WTC11 (cell line): ENCODE measurements at regions not wholly inside any gene's neighbourhood (a gene's known extent, or its start where the extent isn't known, plus 50 kb on each side); places are given as distances from the start of the nearest gene placed in this dataset.

ENCODE experiments used
- ATAC-seq: fragments of 200-7000 bp; cut with Tn5 transposase; 2 replicates; pipeline ENCODE4 v1.10.0; 2021; ENCODE audit warnings: mild to moderate bottlenecking, moderate library complexity
- CTCF ChIA-PET: fragments of 300-600 bp; sonication (Branson Sonifier 250); formaldehyde crosslinking; loops from one replicate; lab custom pipeline; 2021; ENCODE audit warnings: antibody characterized with exemption; lab: Charles Lee
- POLR2A ChIA-PET: fragments of 350-600 bp; sonication (Branson Sonifier 250); formaldehyde crosslinking; loops from one replicate; lab custom pipeline; 2021; ENCODE audit warnings: antibody characterized with exemption; lab: Charles Lee
- DNase-seq: peaks from one replicate; pipeline ENCODE4 v3.0.0; 2021; ENCODE audit warnings: low spot score
- H3K27ac Mint-ChIP-seq: 2 replicates; pipeline ENCODE4 v1.8.0; 2021; ENCODE audit warnings: mixed read lengths
- H3K27me3 Mint-ChIP-seq: 2 replicates; pipeline ENCODE4 v1.8.0; 2021; ENCODE audit warnings: low read depth, mild to moderate bottlenecking, moderate library complexity, mixed read lengths
- H3K36me3 Mint-ChIP-seq: 2 replicates; pipeline ENCODE4 v1.8.0; 2021; ENCODE audit warnings: mixed read lengths
- H3K4me1 Mint-ChIP-seq: 2 replicates; pipeline ENCODE4 v1.8.0; 2022; ENCODE audit warnings: mixed read lengths
- H3K4me3 Mint-ChIP-seq: 2 replicates; pipeline ENCODE4 v1.8.0; 2021; ENCODE audit warnings: mild to moderate bottlenecking, moderate library complexity, mixed read lengths
- H3K9me3 Mint-ChIP-seq: 2 replicates; pipeline ENCODE4 v1.8.0; 2021; ENCODE audit warnings: mixed read lengths
- ATF1 ChIP-seq: sonication (generic); formaldehyde crosslinking; IDR thresholded peaks from 2 replicates; pipeline ENCODE4 v1.8.1; 2023; ENCODE audit warnings: mild to moderate bottlenecking, moderate library complexity, missing genetic modification reagents
- ELF4 ChIP-seq: sonication (generic); formaldehyde crosslinking; IDR thresholded peaks from 2 replicates; pipeline ENCODE4 v1.8.1; 2022; ENCODE audit warnings: low read depth, mild to moderate bottlenecking, moderate library complexity, missing genetic modification reagents
- EMX1 ChIP-seq: fragments of 250-450 bp; sonication (Bioruptor Pico); IDR thresholded peaks from 2 replicates; pipeline ENCODE4 v1.8.0; 2021; ENCODE audit warnings: mild to moderate bottlenecking
- FOXK1 ChIP-seq: sonication (generic); formaldehyde crosslinking; IDR thresholded peaks from 2 replicates; pipeline ENCODE4 v1.8.0; 2022; ENCODE audit warnings: mild to moderate bottlenecking, moderate library complexity, missing genetic modification reagents
- FOXP1 ChIP-seq: sonication (generic); formaldehyde crosslinking; IDR thresholded peaks from 2 replicates; pipeline ENCODE4 v1.8.0; 2022; ENCODE audit warnings: missing genetic modification reagents, mild to moderate bottlenecking, moderate library complexity, borderline replicate concordance
- NFE2L1 ChIP-seq: sonication (generic); formaldehyde crosslinking; IDR thresholded peaks from 2 replicates; pipeline ENCODE4 v1.8.1; 2023; ENCODE audit warnings: missing genetic modification reagents
- NR1H2 ChIP-seq: sonication (generic); formaldehyde crosslinking; IDR thresholded peaks from 2 replicates; pipeline ENCODE4 v1.9.0; 2021; ENCODE audit warnings: mild to moderate bottlenecking, moderate library complexity, missing genetic modification reagents
- OVOL2 ChIP-seq: fragments of 250-450 bp; sonication (Bioruptor Pico); IDR thresholded peaks from 2 replicates; pipeline ENCODE4 v1.9.0; 2021; ENCODE audit warnings: mild to moderate bottlenecking, borderline replicate concordance
- RELA ChIP-seq: sonication (generic); formaldehyde crosslinking; IDR thresholded peaks from 2 replicates; pipeline ENCODE4 v1.8.1; 2022; ENCODE audit warnings: missing genetic modification reagents, mild to moderate bottlenecking, borderline replicate concordance
- SOX15 ChIP-seq: fragments of 250-450 bp; sonication (Bioruptor Pico); IDR thresholded peaks from 2 replicates; pipeline ENCODE4 v1.9.0; 2021; ENCODE audit warnings: mild to moderate bottlenecking
- TP53 ChIP-seq: sonication (generic); formaldehyde crosslinking; IDR thresholded peaks from 2 replicates; pipeline ENCODE4 v1.8.1; 2023; ENCODE audit warnings: mild to moderate bottlenecking, missing genetic modification reagents
- ZNF121 ChIP-seq: sonication (generic); formaldehyde crosslinking; IDR thresholded peaks from 2 replicates; pipeline ENCODE4 v1.8.0; 2023; ENCODE audit warnings: missing genetic modification reagents
- ZNF232 ChIP-seq: sonication (generic); formaldehyde crosslinking; IDR thresholded peaks from 2 replicates; pipeline ENCODE4 v1.8.0; 2022; ENCODE audit warnings: mild to moderate bottlenecking, missing genetic modification reagents
- ZNF423 ChIP-seq: fragments of 250-450 bp; sonication (Bioruptor Pico); IDR thresholded peaks from 2 replicates; pipeline ENCODE4 v2.1.2; 2022; ENCODE audit warnings: mild to moderate bottlenecking, moderate library complexity
- TF ChIP-seq, protein P1 (sequence below): sonication (generic); formaldehyde crosslinking; IDR thresholded peaks from 2 replicates; pipeline ENCODE4 v1.8.1; 2023; ENCODE audit warnings: mild to moderate bottlenecking, missing genetic modification reagents, moderate library complexity
- TF ChIP-seq, protein P2 (sequence below): fragments of 250-450 bp; sonication (Bioruptor Pico); IDR thresholded peaks from 2 replicates; pipeline ENCODE4 v1.8.0; 2021; ENCODE audit warnings: mild to moderate bottlenecking
- TF ChIP-seq, protein P3 (sequence below): fragments of 250-450 bp; sonication (Bioruptor Pico); IDR thresholded peaks from 2 replicates; pipeline ENCODE4 v1.9.0; 2021; ENCODE audit warnings: moderate library complexity, mild to moderate bottlenecking, inconsistent platforms, borderline replicate concordance
- TF ChIP-seq, protein P4 (sequence below): fragments of 250-450 bp; sonication (Bioruptor Pico); conservative IDR thresholded peaks from 2 replicates; pipeline ENCODE4 v1.9.0; 2021; ENCODE audit warnings: mild to moderate bottlenecking
- TF ChIP-seq, protein P5 (sequence below): sonication (generic); formaldehyde crosslinking; IDR thresholded peaks from 2 replicates; pipeline ENCODE4 v1.8.1; 2023; ENCODE audit warnings: mild to moderate bottlenecking, missing genetic modification reagents
- TF ChIP-seq, protein P6 (sequence below): sonication (generic); formaldehyde crosslinking; conservative IDR thresholded peaks from 2 replicates; pipeline ENCODE4 v1.8.1; 2022; ENCODE audit warnings: mild to moderate bottlenecking, missing genetic modification reagents

DNA sequence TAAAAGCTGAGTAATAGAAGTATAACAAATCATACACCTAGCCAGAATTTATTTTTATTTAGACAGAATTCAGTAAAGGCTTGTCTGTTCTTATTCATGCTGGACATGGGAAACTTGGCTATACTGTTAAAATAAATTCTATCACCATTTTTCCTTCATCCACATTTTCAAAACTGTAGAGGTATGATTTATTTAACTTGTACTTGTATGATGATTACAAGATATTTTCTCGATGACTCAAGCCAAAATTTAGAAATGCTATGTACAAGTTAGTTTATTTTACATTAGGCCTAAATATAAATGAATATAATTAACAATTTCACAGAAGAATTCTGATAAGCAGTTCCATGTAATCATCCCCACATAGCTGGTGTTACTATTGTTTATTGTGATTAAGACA is 194.8 kb upstream of the DOK6 start:
- H3K27me3 Mint-ChIP-seq = no peaks in the 10 kb centered on the region
- H3K36me3 Mint-ChIP-seq = no peaks in the 10 kb centered on the region
- no peak overlapping the region for H3K4me3 Mint-ChIP-seq
- POLR2A ChIA-PET = no interaction called here
- peaks cover 33% of the 10 kb centered on the region for H3K4me1 Mint-ChIP-seq
- DNase-seq = no peak
- no peak overlapping the region for H3K27ac Mint-ChIP-seq
- no peak for ATAC-seq
- no peaks in the 10 kb centered on the region; the same call in 1 of the 2 replicates for H3K9me3 Mint-ChIP-seq
- CTCF ChIA-PET = no interaction called here
- no peak for TF ChIP-seq ZNF423 (CRISPR knock-in tag)
- no peak for TF ChIP-seq ZNF232

DNA sequence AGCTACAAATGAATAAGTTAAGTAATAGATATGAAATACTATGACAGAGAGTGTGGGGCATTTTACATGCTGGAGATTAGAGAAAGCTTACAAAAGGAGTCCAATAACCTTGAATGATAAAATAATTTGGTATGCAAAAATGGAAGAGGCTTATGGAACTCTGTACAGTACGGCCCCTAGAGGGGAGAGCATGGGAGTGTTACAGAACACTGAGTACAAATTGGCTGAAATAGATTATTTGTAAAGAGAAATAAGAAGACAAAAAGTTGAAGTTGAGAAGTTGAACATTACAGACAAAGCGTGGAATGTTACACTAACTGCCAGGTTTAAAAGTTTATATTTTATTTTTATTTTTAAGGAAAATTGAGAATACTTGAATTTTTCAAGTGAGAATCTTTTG is 192.1 kb upstream of the DOK6 start:
- Mint-ChIP-seq H3K4me3 (no peak overlapping the region), H3K4me1 (peaks cover 33% of the 10 kb centered on the region)
- ATAC-seq = no peak
- TF ChIP-seq FOXK1 (CRISPR knock-in tag) = no peak
- no peak for TF ChIP-seq SOX15 (CRISPR knock-in tag)
- TF ChIP-seq RELA (CRISPR knock-in tag) = no peak
- no peak for TF ChIP-seq NR1H2 (CRISPR knock-in tag)
- no peak for TF ChIP-seq ZNF423 (CRISPR knock-in tag)
- TF ChIP-seq, protein P1, sequence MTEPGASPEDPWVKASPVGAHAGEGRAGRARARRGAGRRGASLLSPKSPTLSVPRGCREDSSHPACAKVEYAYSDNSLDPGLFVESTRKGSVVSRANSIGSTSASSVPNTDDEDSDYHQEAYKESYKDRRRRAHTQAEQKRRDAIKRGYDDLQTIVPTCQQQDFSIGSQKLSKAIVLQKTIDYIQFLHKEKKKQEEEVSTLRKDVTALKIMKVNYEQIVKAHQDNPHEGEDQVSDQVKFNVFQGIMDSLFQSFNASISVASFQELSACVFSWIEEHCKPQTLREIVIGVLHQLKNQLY (CRISPR knock-in tag) = no peak
- no peak for TF ChIP-seq EMX1 (CRISPR knock-in tag)
- TF ChIP-seq, all 79 proteins: peak for 0
- Mint-ChIP-seq H3K27me3 (no peaks in the 10 kb centered on the region), H3K9me3 (no peaks in the 10 kb centered on the region; the same call in 1 of the 2 replicates), H3K36me3 (no peaks in the 10 kb centered on the region), H3K27ac (no peak overlapping the region)
- DNase-seq = no peak
- ChIA-PET POLR2A (no interaction called here), CTCF (no interaction called here)

DNA sequence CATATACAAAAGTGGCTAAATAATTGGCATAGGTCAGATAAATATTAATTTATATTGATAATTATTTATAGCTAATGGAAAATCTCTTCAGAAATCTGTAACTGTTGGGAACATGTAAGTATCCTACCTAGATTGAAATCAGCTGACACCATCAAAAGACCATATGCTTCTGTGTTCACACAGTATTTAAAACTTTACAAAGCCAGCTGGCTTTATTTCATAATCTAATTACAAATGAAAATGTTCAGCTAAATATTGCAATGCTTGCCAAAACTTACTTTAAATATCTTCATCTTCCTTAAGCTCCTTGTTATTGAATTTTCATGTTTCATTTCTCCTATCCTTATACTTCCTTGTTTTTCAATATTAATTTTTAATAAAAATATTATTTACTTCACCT is 190.9 kb upstream of the DOK6 start:
- Mint-ChIP-seq H3K4me3 (no peak overlapping the region), H3K4me1 (peaks cover 21% of the 10 kb centered on the region), H3K36me3 (no peaks in the 10 kb centered on the region), H3K27me3 (no peaks in the 10 kb centered on the region), H3K9me3 (no peaks in the 10 kb centered on the region; the same call in 1 of the 2 replicates), H3K27ac (no peak overlapping the region)
- ChIA-PET CTCF (no interaction called here), POLR2A (no interaction called here)
- DNase-seq (no peak), ATAC-seq (no peak)
- no peak for TF ChIP-seq OVOL2
- TF ChIP-seq ZNF121 (CRISPR knock-in tag) = no peak
- TF ChIP-seq, protein P2, sequence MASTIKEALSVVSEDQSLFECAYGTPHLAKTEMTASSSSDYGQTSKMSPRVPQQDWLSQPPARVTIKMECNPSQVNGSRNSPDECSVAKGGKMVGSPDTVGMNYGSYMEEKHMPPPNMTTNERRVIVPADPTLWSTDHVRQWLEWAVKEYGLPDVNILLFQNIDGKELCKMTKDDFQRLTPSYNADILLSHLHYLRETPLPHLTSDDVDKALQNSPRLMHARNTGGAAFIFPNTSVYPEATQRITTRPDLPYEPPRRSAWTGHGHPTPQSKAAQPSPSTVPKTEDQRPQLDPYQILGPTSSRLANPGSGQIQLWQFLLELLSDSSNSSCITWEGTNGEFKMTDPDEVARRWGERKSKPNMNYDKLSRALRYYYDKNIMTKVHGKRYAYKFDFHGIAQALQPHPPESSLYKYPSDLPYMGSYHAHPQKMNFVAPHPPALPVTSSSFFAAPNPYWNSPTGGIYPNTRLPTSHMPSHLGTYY (CRISPR knock-in tag) = no peak
- no peak for TF ChIP-seq ZNF423 (CRISPR knock-in tag)
- TF ChIP-seq, protein P3, sequence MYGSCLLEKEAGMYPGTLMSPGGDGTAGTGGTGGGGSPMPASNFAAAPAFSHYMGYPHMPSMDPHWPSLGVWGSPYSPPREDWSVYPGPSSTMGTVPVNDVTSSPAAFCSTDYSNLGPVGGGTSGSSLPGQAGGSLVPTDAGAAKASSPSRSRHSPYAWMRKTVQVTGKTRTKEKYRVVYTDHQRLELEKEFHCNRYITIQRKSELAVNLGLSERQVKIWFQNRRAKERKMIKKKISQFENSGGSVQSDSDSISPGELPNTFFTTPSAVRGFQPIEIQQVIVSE (CRISPR knock-in tag) = no peak
- TF ChIP-seq ELF4 (CRISPR knock-in tag) = no peak
- TF ChIP-seq, protein P4, sequence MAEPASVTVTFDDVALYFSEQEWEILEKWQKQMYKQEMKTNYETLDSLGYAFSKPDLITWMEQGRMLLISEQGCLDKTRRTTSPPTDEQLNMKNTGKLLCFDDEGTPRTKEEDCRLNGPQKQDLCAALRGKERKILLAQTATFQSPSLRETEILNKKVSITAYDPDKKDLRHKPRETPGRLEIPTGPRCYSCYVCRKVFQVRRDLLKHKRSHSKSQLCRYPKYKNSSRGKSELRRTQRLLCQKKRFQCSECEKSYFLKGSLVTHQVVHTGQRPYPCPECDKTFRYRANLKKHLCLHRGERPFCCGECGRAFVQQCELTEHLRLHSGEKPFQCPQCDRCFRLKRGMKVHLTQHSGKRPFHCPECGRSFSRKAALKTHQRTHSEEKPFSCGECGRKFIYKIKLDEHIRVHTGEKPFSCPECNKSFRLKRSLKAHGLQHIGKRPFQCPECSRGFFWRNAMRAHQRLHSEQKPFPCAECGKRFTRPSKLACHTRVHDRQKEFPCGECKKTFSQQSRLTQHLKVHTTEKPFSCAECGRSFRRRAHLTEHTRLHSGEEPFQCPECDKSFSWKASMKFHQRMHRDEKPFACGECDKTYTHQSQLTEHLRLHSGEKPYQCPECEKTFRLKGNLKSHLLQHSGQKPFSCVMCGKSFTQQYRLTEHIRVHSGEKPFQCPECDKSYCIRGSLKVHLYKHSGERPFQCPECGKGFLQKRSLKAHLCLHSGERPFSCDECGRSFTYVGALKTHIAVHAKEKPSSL (CRISPR knock-in tag) = no peak

DNA sequence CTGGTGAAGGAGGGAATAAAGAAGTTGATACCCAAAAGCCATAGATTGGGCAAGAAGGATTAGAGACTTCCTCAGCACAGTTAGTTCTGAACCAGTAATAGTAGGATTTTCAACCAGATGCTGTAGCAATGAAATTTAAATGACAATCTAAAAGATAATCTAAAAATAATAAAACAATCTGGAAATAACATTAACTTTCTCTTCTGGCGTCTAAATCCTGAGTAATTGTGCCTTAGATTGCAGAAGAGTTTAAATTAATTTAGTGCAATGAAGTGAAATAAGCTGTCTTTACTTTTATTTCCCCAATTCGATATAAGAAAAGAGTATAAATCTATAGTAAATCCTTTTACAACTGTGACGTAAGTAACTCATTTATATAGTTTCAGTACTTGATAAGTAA is 186.8 kb upstream of the DOK6 start:
- H3K4me3 Mint-ChIP-seq = no peak overlapping the region
- no peak for TF ChIP-seq ATF1 (CRISPR knock-in tag)
- TF ChIP-seq, protein P4 (CRISPR knock-in tag) = no peak
- no peak for TF ChIP-seq FOXK1 (CRISPR knock-in tag)
- no peak for TF ChIP-seq SOX15 (CRISPR knock-in tag)
- TF ChIP-seq, protein P5, sequence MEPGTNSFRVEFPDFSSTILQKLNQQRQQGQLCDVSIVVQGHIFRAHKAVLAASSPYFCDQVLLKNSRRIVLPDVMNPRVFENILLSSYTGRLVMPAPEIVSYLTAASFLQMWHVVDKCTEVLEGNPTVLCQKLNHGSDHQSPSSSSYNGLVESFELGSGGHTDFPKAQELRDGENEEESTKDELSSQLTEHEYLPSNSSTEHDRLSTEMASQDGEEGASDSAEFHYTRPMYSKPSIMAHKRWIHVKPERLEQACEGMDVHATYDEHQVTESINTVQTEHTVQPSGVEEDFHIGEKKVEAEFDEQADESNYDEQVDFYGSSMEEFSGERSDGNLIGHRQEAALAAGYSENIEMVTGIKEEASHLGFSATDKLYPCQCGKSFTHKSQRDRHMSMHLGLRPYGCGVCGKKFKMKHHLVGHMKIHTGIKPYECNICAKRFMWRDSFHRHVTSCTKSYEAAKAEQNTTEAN (CRISPR knock-in tag) = no peak
- TF ChIP-seq FOXP1 (CRISPR knock-in tag) = no peak
- no peak for TF ChIP-seq NFE2L1 (CRISPR knock-in tag)
- TF ChIP-seq TP53 = no peak
- TF ChIP-seq, protein P6, sequence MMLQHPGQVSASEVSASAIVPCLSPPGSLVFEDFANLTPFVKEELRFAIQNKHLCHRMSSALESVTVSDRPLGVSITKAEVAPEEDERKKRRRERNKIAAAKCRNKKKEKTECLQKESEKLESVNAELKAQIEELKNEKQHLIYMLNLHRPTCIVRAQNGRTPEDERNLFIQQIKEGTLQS = no peak

More for the DNA sequence above, 186.8 kb upstream of the DOK6 start:
- DNase-seq = no peak
- no peak for ATAC-seq
- H3K27ac Mint-ChIP-seq = no peak overlapping the region
- peaks cover 8% of the 10 kb centered on the region for H3K4me1 Mint-ChIP-seq
- no peaks in the 10 kb centered on the region for H3K9me3 Mint-ChIP-seq
- H3K36me3 Mint-ChIP-seq = no peaks in the 10 kb centered on the region
- H3K27me3 Mint-ChIP-seq = no peaks in the 10 kb centered on the region
- CTCF ChIA-PET = no interaction called here
- POLR2A ChIA-PET = no interaction called here
